GM12892 (cell line): ENCODE measurements at regions not wholly inside any gene's neighbourhood (a gene's known extent, or its start where the extent isn't known, plus 50 kb on each side); places are given as distances from the start of the nearest gene placed in this dataset.

Experiments
- POLR2A ChIP-seq: IDR thresholded peaks from 2 replicates; pipeline ENCODE4 v1.6.1; 2011; ENCODE audit warnings: low read depth, low read length, control low read depth
- POLR2AphosphoS5 ChIP-seq: IDR thresholded peaks from 2 replicates; pipeline ENCODE4 v1.6.1; 2011; ENCODE audit warnings: low read depth, low read length, control low read depth
- TAF1 ChIP-seq: IDR thresholded peaks from 2 replicates; pipeline ENCODE4 v1.6.1; 2011; ENCODE audit warnings: low read depth, mild to moderate bottlenecking, control low read depth, low read length, borderline replicate concordance

DNA sequence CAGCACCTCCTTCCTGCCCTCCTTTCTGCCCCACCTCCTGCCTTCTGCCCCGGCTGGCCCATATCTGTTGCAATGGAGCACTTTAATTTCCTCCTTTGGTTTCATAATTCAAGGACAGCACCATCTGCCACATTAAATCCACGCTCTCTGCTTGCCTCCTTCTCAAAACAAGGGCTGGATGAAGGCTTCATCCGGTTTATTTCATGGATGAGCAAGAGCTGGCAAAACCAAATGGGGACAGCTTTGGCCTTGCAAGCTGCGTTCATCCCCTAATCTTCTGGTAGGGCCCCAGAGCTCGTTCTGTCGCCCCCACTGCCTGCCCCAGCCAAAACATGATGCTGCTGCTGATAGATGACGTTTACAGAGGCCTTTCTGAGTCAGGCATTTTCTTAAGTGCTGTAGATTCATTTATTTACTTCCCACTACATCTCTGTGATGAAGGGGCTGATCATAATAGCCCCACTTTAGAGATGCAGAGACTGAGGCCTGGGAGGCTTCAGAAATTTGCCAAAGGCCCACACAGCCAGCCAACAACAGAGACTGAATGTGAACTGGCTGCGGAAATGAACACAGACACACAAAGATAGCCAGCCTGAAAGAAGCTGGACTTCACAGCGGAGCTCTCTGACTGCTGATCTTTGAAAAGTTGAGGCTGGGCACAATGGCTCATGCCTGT lies 115.6 kb upstream of the CPEB4 start:
- no peak for TF ChIP-seq POLR2A
- TF ChIP-seq TAF1 = no peak
- no peak for TF ChIP-seq POLR2AphosphoS5
